ENCODE measurements at regions not wholly inside any gene's neighbourhood (a gene's known extent, or its start where the extent isn't known, plus 50 kb on each side); places are given as distances from the start of the nearest gene placed in this dataset.

GRCh38 chr2:5839550-5839949 is 147.4 kb downstream of the SOX11 start:
- H3K27ac ChIP-seq, result no peak overlapping the region
- no peaks in the 10 kb centered on the region for H3K9me3 ChIP-seq
- H3K4me1 ChIP-seq, result no peaks in the 10 kb centered on the region
- intact Hi-C loops (cut with DNase I; ENCODE audit: low total_unique reads), result no loop called here
- no peak for DNase-seq
- H3K36me3 ChIP-seq, result no peaks in the 10 kb centered on the region
- 68 to 81% (median 74%) methylated on average over 7 of the region's 7 CpGs for WGBS, 5 donors
- H3K4me3 ChIP-seq, result no peak overlapping the region
- H3K27me3 ChIP-seq (replicated peaks in 1 of 7), result peaks cover 0 to 9% (median 0%) of the 10 kb centered on the region in 7 donors
- TF ChIP-seq CTCF (IDR thresholded peaks at IDR 0.05 in 8 of 11, conservative IDR thresholded peaks at IDR 0.05 in 3 of 11) (no peak), POLR2A (IDR thresholded peaks at IDR 0.05) (no peak), POLR2AphosphoS5 (IDR thresholded peaks at IDR 0.05) (no peak)

- no peaks in the 10 kb centered on the region for H3K4me1 ChIP-seq
- 59 to 70% (median 65%) methylated on average over 2 of the region's 2 CpGs for WGBS, 5 donors
- no peak overlapping the region for H3K27ac ChIP-seq
- DNase-seq, result no peak
- no peak overlapping the region for H3K4me3 ChIP-seq
- TF ChIP-seq POLR2AphosphoS5 (IDR thresholded peaks at IDR 0.05), result no peak
- no peak for TF ChIP-seq CTCF (IDR thresholded peaks at IDR 0.05 in 8 of 11, conservative IDR thresholded peaks at IDR 0.05 in 3 of 11)
- TF ChIP-seq POLR2A (IDR thresholded peaks at IDR 0.05), result no peak
- no peaks in the 10 kb centered on the region for H3K36me3 ChIP-seq
- intact Hi-C loops (cut with DNase I; ENCODE audit: low total_unique reads), result no loop called here
- H3K9me3 ChIP-seq, result no peaks in the 10 kb centered on the region
- peaks cover 0 to 9% (median 0%) of the 10 kb centered on the region in 7 donors for H3K27me3 ChIP-seq (replicated peaks in 1 of 7)
Measured at GRCh38 chr2:5841126-5841525, 148.9 kb downstream of the SOX11 start.

DNA sequence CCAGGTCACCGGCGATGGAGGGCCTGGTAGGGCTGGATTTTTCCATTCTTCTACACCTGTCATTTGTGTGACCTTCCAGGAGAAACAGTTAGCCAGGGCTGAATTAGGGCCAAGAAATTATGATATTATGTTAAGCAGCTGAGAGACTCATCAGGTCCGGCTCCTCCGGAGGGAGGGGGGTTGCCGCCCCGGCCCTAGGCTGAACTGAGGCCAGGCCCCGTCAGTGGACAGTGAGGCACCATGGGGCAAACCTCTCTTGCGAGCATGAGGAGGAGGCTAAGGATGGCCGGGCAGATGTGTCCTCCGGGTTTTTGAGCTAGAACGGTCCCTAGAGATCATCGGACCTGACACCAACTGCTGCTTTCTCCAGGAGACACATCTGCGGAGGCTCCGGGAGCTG is 150.1 kb downstream of the SOX11 start:
- H3K4me1 ChIP-seq, result no peaks in the 10 kb centered on the region
- no peak for DNase-seq
- H3K36me3 ChIP-seq, result no peaks in the 10 kb centered on the region
- no peak overlapping the region for H3K27ac ChIP-seq
- 88 to 95% (median 94%) methylated on average over 14 of the region's 14 CpGs for WGBS, 5 donors
- intact Hi-C loops (cut with DNase I; ENCODE audit: low total_unique reads), result no loop called here
- H3K4me3 ChIP-seq, result no peak overlapping the region
- no peaks in the 10 kb centered on the region for H3K9me3 ChIP-seq
- TF ChIP-seq POLR2A (IDR thresholded peaks at IDR 0.05) (no peak), POLR2AphosphoS5 (IDR thresholded peaks at IDR 0.05) (no peak), CTCF (IDR thresholded peaks at IDR 0.05 in 8 of 11, conservative IDR thresholded peaks at IDR 0.05 in 3 of 11) (no peak)
- H3K27me3 ChIP-seq (replicated peaks in 1 of 7), result peaks cover 0 to 9% (median 0%) of the 10 kb centered on the region in 7 donors

- no peak overlapping the region for H3K4me3 ChIP-seq
- no peak for DNase-seq
- no peaks in the 10 kb centered on the region for H3K9me3 ChIP-seq
- intact Hi-C loops (cut with DNase I; ENCODE audit: low total_unique reads), result no loop called here
- no peak overlapping the region for H3K27ac ChIP-seq
- no peaks in the 10 kb centered on the region for H3K36me3 ChIP-seq
- H3K4me1 ChIP-seq, result no peaks in the 10 kb centered on the region
- 65 to 71% (median 68%) methylated on average over 6 of the region's 6 CpGs for WGBS, 5 donors
- peaks cover 0 to 9% (median 0%) of the 10 kb centered on the region in 7 donors for H3K27me3 ChIP-seq (replicated peaks in 1 of 7)
- TF ChIP-seq CTCF (IDR thresholded peaks at IDR 0.05 in 8 of 11, conservative IDR thresholded peaks at IDR 0.05 in 3 of 11), result no peak
- no peak for TF ChIP-seq POLR2A (IDR thresholded peaks at IDR 0.05)
- TF ChIP-seq POLR2AphosphoS5 (IDR thresholded peaks at IDR 0.05), result no peak
Measured at GRCh38 chr2:5845798-5846330, 153.7 kb downstream of the SOX11 start.

All from spleen (tissue), 11 donors.